Medulla oblongata (tissue), 1 donor: ENCODE measurements at regions not wholly inside any gene's neighbourhood (a gene's known extent, or its start where the extent isn't known, plus 50 kb on each side); places are given as distances from the start of the nearest gene placed in this dataset.

Source experiments
- DNase-seq: peaks from one replicate; pipeline ENCODE4 v3.0.0-alpha.2; 2015; ENCODE audit errors: extremely low spot score

GRCh38 chr2:100660851-100661584, 98.2 kb downstream of the PDCL3 start:
- DNase-seq: no peak

- no peak for DNase-seq
Measured at GRCh38 chr2:100662866-100663265, 100.1 kb downstream of the PDCL3 start.

GRCh38 chr2:100664021-100664755, 101.4 kb downstream of the PDCL3 start:
- DNase-seq: no peak

GRCh38 chr2:100664756-100665101, 101.9 kb downstream of the PDCL3 start:
- no peak for DNase-seq

GRCh38 chr2:100666996-100667395, 104.2 kb downstream of the PDCL3 start:
- DNase-seq: no peak

- DNase-seq: no peak
Measured at GRCh38 chr2:100667801-100668200, 105.0 kb downstream of the PDCL3 start.

GRCh38 chr2:100670232-100670631, 107.4 kb downstream of the PDCL3 start:
- DNase-seq: no peak

- DNase-seq: no peak
Measured at GRCh38 chr2:100673115-100673514, 110.3 kb downstream of the PDCL3 start.

GRCh38 chr2:100673691-100674485, 111.1 kb downstream of the PDCL3 start:
- no peak for DNase-seq

GRCh38 chr2:100674666-100675065, 111.9 kb downstream of the PDCL3 start:
- no peak for DNase-seq

- no peak for DNase-seq
Measured at GRCh38 chr2:100675373-100675772, 112.6 kb downstream of the PDCL3 start.

- DNase-seq: no peak
Measured at GRCh38 chr2:100675855-100676254, 113.1 kb downstream of the PDCL3 start.

- no peak for DNase-seq
Measured at GRCh38 chr2:100676346-100676745, 113.6 kb downstream of the PDCL3 start.

- DNase-seq: no peak
Measured at GRCh38 chr2:100677611-100678185, 114.9 kb downstream of the PDCL3 start.

- no peak for DNase-seq
Measured at GRCh38 chr2:100679211-100679610, 116.4 kb downstream of the PDCL3 start.

- DNase-seq: no peak
Measured at GRCh38 chr2:100682536-100682935, 119.7 kb downstream of the PDCL3 start.

GRCh38 chr2:100683231-100683630, 120.4 kb downstream of the PDCL3 start:
- DNase-seq: no peak

- no peak for DNase-seq
Measured at GRCh38 chr2:100691846-100692245, 128.1 kb upstream of the NPAS2 start.

- no peak for DNase-seq
Measured at GRCh38 chr2:100692381-100692780, 127.6 kb upstream of the NPAS2 start.

GRCh38 chr2:100692906-100693305, 127.0 kb upstream of the NPAS2 start:
- no peak for DNase-seq

GRCh38 chr2:100699131-100699530, 120.8 kb upstream of the NPAS2 start:
- DNase-seq: no peak

- DNase-seq: no peak
Measured at GRCh38 chr2:100702438-100703109, 117.4 kb upstream of the NPAS2 start.
